ENCODE measurements at regions not wholly inside any gene's neighbourhood (a gene's known extent, or its start where the extent isn't known, plus 50 kb on each side); places are given as distances from the start of the nearest gene placed in this dataset.

- Histone ChIP-seq H3K27ac (no peak overlapping the region), H3K9ac (ENCODE audit: insufficient read length) (no peak overlapping the region)
Measured at GRCh38 chr6:21808045-21808470, 214.5 kb downstream of the SOX4 start.

GRCh38 chr6:21808551-21809242, 215.1 kb downstream of the SOX4 start:
- no peak overlapping the region for H3K9ac ChIP-seq (ENCODE audit: insufficient read length)
- H3K4me3 ChIP-seq: no peak overlapping the region
- no peak for DNase-seq (ENCODE audit: low read depth, low spot score)
- H3K9me3 ChIP-seq (ENCODE audit: low read depth, low read length): no peaks in the 10 kb centered on the region
- no peak for TF ChIP-seq EZH2 (IDR thresholded peaks at IDR 0.05)
- no peaks in the 10 kb centered on the region for H3K36me3 ChIP-seq (ENCODE audit: insufficient read depth, low read length)
- peak overlapping the region; percentile 42; the same call in 1 of the 2 replicates for H3K27ac ChIP-seq

More at GRCh38 chr6:21808045-21808470, 214.5 kb downstream of the SOX4 start:
- TF ChIP-seq FOXP2 (optimal IDR thresholded peaks at IDR 0.05; ENCODE audit: control extremely low read depth, extremely low read length, insufficient read depth) (no peak), EZH2 (IDR thresholded peaks at IDR 0.05) (no peak), POLR2AphosphoS5 (IDR thresholded peaks at IDR 0.05; ENCODE audit: borderline replicate concordance, low read depth, low read length) (no peak)
- no peak overlapping the region for H3K4me3 ChIP-seq
- no peaks in the 10 kb centered on the region for H3K9me3 ChIP-seq (ENCODE audit: low read depth, low read length)
- no peaks in the 10 kb centered on the region for H3K36me3 ChIP-seq (ENCODE audit: insufficient read depth, low read length)
- DNase-seq (ENCODE audit: low read depth, low spot score): no peak

GRCh38 chr6:21811484-21811883, 217.9 kb downstream of the SOX4 start:
- Histone ChIP-seq H3K9me3 (ENCODE audit: low read depth, low read length) (no peaks in the 10 kb centered on the region), H3K36me3 (ENCODE audit: insufficient read depth, low read length) (no peaks in the 10 kb centered on the region), H3K9ac (ENCODE audit: insufficient read length) (no peak overlapping the region), H3K4me3 (no peak overlapping the region), H3K27ac (no peak overlapping the region)
- TF ChIP-seq POLR2AphosphoS5 (IDR thresholded peaks at IDR 0.05; ENCODE audit: borderline replicate concordance, low read depth, low read length) (no peak), FOXP2 (optimal IDR thresholded peaks at IDR 0.05; ENCODE audit: control extremely low read depth, extremely low read length, insufficient read depth) (no peak), EZH2 (IDR thresholded peaks at IDR 0.05) (no peak)
- DNase-seq (ENCODE audit: low read depth, low spot score): no peak

- TF ChIP-seq EZH2 (IDR thresholded peaks at IDR 0.05) (no peak), POLR2AphosphoS5 (IDR thresholded peaks at IDR 0.05; ENCODE audit: borderline replicate concordance, low read depth, low read length) (no peak)
- Histone ChIP-seq H3K36me3 (ENCODE audit: insufficient read depth, low read length) (no peaks in the 10 kb centered on the region), H3K9ac (ENCODE audit: insufficient read length) (no peak overlapping the region), H3K9me3 (ENCODE audit: low read depth, low read length) (no peaks in the 10 kb centered on the region), H3K4me3 (no peak overlapping the region), H3K27ac (no peak overlapping the region)
- no peak for DNase-seq (ENCODE audit: low read depth, low spot score)
Measured at GRCh38 chr6:21816231-21816630, 222.7 kb downstream of the SOX4 start.

GRCh38 chr6:21820442-21820841, 226.9 kb downstream of the SOX4 start:
- no peak for DNase-seq (ENCODE audit: low read depth, low spot score)
- TF ChIP-seq POLR2AphosphoS5 (IDR thresholded peaks at IDR 0.05; ENCODE audit: borderline replicate concordance, low read depth, low read length) (no peak), FOXP2 (optimal IDR thresholded peaks at IDR 0.05; ENCODE audit: control extremely low read depth, extremely low read length, insufficient read depth) (no peak), EZH2 (IDR thresholded peaks at IDR 0.05) (no peak)
- H3K27ac ChIP-seq: no peak overlapping the region
- no peaks in the 10 kb centered on the region for H3K9me3 ChIP-seq (ENCODE audit: low read depth, low read length)
- no peaks in the 10 kb centered on the region for H3K36me3 ChIP-seq (ENCODE audit: insufficient read depth, low read length)
- no peak overlapping the region for H3K9ac ChIP-seq (ENCODE audit: insufficient read length)
- H3K4me3 ChIP-seq: no peak overlapping the region

GRCh38 chr6:21823371-21823770, 229.8 kb downstream of the SOX4 start:
- DNase-seq (ENCODE audit: low read depth, low spot score): no peak
- Histone ChIP-seq H3K9ac (ENCODE audit: insufficient read length) (no peak overlapping the region), H3K27ac (peak overlapping the region; percentile 9; the same call in 1 of the 2 replicates), H3K9me3 (ENCODE audit: low read depth, low read length) (no peaks in the 10 kb centered on the region), H3K4me3 (no peak overlapping the region), H3K36me3 (ENCODE audit: insufficient read depth, low read length) (no peaks in the 10 kb centered on the region)
- TF ChIP-seq POLR2AphosphoS5 (IDR thresholded peaks at IDR 0.05; ENCODE audit: borderline replicate concordance, low read depth, low read length): no peak

- H3K4me3 ChIP-seq: no peak overlapping the region
- no peak for TF ChIP-seq POLR2AphosphoS5 (IDR thresholded peaks at IDR 0.05; ENCODE audit: borderline replicate concordance, low read depth, low read length)
- TF ChIP-seq EZH2 (IDR thresholded peaks at IDR 0.05): no peak
- TF ChIP-seq FOXP2 (optimal IDR thresholded peaks at IDR 0.05; ENCODE audit: control extremely low read depth, extremely low read length, insufficient read depth): no peak
- no peaks in the 10 kb centered on the region for H3K36me3 ChIP-seq (ENCODE audit: insufficient read depth, low read length)
- H3K9me3 ChIP-seq (ENCODE audit: low read depth, low read length): no peaks in the 10 kb centered on the region
- DNase-seq (ENCODE audit: low read depth, low spot score): no peak
- H3K27ac ChIP-seq: no peak overlapping the region
- H3K9ac ChIP-seq (ENCODE audit: insufficient read length): no peak overlapping the region
Measured at GRCh38 chr6:21824431-21825177, 231.1 kb downstream of the SOX4 start.

- Histone ChIP-seq H3K9ac (ENCODE audit: insufficient read length) (no peak overlapping the region), H3K9me3 (ENCODE audit: low read depth, low read length) (no peaks in the 10 kb centered on the region), H3K36me3 (ENCODE audit: insufficient read depth, low read length) (no peaks in the 10 kb centered on the region), H3K4me3 (no peak overlapping the region), H3K27ac (no peak overlapping the region)
- DNase-seq (ENCODE audit: low read depth, low spot score): no peak
- no peak for TF ChIP-seq POLR2AphosphoS5 (IDR thresholded peaks at IDR 0.05; ENCODE audit: borderline replicate concordance, low read depth, low read length)
- TF ChIP-seq FOXP2 (optimal IDR thresholded peaks at IDR 0.05; ENCODE audit: control extremely low read depth, extremely low read length, insufficient read depth): no peak
Measured at GRCh38 chr6:21826023-21826422, 232.5 kb downstream of the SOX4 start.

GRCh38 chr6:21826904-21827303, 233.4 kb downstream of the SOX4 start:
- TF ChIP-seq FOXP2 (optimal IDR thresholded peaks at IDR 0.05; ENCODE audit: control extremely low read depth, extremely low read length, insufficient read depth) (no peak), POLR2AphosphoS5 (IDR thresholded peaks at IDR 0.05; ENCODE audit: borderline replicate concordance, low read depth, low read length) (no peak)
- no peak overlapping the region for H3K9ac ChIP-seq (ENCODE audit: insufficient read length)
- no peak overlapping the region for H3K27ac ChIP-seq
- H3K9me3 ChIP-seq (ENCODE audit: low read depth, low read length): no peaks in the 10 kb centered on the region
- H3K36me3 ChIP-seq (ENCODE audit: insufficient read depth, low read length): no peaks in the 10 kb centered on the region
- DNase-seq (ENCODE audit: low read depth, low spot score): no peak
- H3K4me3 ChIP-seq: no peak overlapping the region
